Skin epidermis (tissue), 12 donors: ENCODE measurements at regions not wholly inside any gene's neighbourhood (a gene's known extent, or its start where the extent isn't known, plus 50 kb on each side); places are given as distances from the start of the nearest gene placed in this dataset.
A peak's percentile ranks its signal among the peaks of the same experiment; 100 is the strongest.

ENCODE experiments used
- H3K27ac ChIP-seq, 21 experiments: fragments of 200-600 bp; sonication (generic) in 11 of 21; one replicate each; pipeline ENCODE4 v1.5.0; 2020; ENCODE audit warnings: mild to moderate bottlenecking in 3 of 21, inconsistent platforms in 2 of 21, moderate library complexity in 2 of 21
- H3K4me3 ChIP-seq, 7 experiments: fragments of 200-600 bp; sonication (generic) in 2 of 7; one replicate each; pipeline ENCODE4 v1.5.0; 2020; ENCODE audit warnings: inconsistent platforms in 2 of 7, mild to moderate bottlenecking in 2 of 7, moderate library complexity in 1 of 7

DNA sequence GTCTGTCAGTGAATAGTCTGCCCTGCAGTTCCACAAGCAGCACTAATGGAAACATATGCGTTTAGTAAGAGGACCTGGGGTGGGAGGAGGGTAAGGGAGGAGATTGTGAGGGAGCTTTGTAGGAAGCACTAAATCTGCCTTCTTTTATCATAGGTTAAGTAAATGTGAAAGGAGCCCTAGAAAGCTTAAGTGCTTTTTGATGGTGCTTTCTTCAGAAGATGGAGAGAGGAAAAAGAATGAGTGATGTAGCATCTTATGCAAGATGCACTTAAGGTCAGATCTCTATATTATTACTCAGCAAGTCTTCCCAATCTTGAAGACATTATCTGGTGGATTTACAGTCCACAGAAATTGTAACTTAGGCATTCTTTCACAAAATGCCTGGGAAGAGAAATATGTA, 322.7 kb downstream of the PDHA2 start:
- no peak overlapping the region for H3K4me3 ChIP-seq
- peak overlapping the region in 1 of 21 experiments; percentile 16 for H3K27ac ChIP-seq

DNA sequence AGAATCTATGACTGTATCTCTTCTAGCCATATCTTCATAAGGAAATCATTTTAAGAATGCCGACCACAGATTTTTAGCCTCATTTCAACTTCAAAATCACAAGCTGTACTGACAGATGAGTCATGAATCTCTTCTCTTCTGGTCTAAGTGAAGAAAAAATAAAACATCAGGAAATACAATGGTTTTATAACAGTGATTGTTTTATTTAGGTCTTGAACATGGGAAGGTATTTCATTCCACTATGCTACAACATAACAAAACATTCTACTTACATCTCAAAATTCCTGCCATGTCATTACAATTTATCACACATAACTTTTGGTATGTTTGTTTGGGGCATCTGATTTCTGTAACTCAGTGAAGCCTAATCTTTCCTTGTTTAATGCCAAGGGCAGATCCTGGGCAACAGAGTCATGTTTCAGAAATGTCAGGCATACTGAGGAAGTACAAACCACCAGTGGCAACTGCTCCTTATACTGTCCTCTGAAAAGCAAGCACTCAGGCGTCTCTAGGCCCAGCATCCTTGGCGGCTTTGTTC, 325.0 kb downstream of the PDHA2 start:
- no peak overlapping the region for H3K4me3 ChIP-seq
- H3K27ac ChIP-seq, result peak overlapping the region in 1 of 21 experiments; percentile 4

DNA sequence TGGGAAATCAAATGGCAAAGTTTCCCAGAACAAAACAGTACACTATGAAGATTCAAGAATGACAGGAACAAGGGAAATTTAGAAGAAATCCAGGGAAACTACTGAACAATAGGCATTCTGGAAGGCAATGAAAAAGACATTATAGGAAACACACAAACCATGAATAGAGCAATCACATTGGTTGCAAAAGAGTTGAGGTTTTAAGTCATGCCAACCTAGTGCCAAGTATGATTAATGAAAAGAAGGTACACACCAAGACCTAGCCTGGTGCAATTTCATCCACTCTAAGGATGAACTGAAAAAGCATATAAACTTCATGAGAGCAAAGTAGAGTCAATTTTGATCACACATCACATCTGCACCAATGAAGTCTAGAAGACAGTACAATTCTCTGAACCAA, 326.9 kb downstream of the PDHA2 start:
- Histone ChIP-seq H3K4me3 (no peak overlapping the region), H3K27ac (no peak overlapping the region)

DNA sequence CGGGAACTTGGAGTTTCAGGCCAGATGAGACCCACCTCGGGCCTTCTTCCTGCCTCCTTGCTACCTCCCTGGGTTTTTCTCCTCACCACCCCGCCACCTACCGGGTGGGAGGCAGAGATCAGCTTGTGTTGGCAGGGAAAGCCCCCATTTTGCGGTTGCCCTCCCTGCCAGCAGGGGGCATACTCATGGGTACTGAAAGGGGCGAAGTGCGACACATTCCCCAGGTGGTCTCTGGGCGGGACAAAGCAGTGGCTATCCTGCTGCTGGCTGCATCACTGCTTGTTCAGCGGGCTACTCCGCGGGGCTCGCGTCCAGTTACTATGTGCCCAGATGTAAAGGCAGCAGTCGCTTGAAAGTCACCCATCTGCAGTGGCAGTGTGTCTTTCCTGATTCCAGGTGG, 330.3 kb downstream of the PDHA2 start:
- Histone ChIP-seq H3K4me3 (no peak overlapping the region), H3K27ac (no peak overlapping the region)

DNA sequence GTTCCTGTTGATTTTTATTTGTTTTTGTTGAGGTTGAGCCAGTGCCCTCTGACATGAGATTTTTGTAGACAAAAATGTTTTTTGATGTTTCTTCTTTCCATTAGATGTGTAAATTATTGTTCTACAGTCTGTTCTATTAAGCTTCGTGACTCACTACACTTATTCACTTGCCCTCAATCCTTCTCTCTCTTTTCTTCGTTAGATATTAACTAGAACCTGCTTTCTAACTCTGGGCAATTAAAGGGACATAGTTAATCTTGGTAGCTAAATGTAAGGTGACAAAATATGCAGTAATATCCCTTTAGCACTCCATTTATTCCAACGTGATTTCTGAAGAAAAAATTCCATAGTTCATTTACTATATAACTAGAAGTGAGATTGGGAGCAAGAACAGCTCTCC, 333.9 kb downstream of the PDHA2 start:
- H3K4me3 ChIP-seq, result no peak overlapping the region
- H3K27ac ChIP-seq, result no peak overlapping the region

DNA sequence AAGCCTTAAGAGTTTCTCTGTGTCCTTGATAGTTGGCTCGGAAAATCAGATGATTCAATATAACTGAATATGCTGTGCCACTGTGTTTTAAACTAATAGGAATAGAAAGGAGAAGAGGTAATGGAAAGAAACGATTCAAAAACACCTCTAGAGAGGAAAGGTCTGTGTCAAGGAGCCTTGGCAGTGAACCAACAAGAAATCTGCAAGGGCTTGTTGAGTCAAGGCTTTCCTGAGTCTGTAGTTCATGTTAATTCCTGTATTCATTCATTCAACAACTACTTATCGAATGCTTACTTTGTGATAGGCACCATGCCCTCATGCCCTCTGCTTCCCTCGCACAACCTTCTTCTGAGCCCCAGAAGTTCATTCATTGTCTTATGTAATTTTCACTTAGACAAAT, 336.0 kb downstream of the PDHA2 start:
- Histone ChIP-seq H3K27ac (no peak overlapping the region), H3K4me3 (no peak overlapping the region)

DNA sequence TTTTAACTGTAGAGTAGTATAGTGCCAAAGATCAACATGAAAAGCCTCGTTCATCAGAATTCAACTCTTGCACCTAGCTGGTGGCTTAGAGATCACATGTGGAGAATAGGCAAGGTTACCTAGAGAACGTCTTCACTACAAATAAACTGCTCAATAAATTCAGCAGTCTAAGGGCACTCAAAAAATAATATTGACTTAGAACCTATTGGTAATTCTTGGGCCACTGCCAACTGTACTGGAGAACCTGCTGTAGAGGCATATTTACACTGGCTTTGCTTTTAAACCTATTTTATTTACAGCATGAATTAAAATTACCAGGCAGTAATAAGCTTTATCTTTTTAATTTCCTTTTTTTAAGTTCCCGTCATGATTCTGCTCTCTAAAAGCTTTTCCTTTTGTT, 343.7 kb downstream of the PDHA2 start:
- H3K4me3 ChIP-seq, result no peak overlapping the region
- no peak overlapping the region for H3K27ac ChIP-seq

DNA sequence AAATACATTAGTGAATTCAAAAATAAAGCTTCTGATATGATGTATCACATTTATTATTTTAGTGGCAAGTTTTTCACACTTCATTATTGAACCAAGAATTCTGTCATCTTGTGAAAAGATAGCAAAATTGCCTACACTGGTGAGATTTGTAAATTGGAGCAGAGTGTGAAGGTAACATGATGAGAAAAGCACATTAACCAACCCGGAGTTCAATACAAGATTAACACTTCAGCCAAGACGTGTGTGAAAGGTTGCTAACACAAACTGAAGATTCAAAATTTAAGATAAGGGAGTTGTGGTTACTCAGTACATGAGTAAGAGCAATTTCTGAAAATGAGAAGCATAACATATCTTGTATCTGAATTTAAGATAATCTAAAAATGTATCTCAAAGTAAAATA, 346.7 kb downstream of the PDHA2 start:
- Histone ChIP-seq H3K27ac (no peak overlapping the region), H3K4me3 (no peak overlapping the region)

DNA sequence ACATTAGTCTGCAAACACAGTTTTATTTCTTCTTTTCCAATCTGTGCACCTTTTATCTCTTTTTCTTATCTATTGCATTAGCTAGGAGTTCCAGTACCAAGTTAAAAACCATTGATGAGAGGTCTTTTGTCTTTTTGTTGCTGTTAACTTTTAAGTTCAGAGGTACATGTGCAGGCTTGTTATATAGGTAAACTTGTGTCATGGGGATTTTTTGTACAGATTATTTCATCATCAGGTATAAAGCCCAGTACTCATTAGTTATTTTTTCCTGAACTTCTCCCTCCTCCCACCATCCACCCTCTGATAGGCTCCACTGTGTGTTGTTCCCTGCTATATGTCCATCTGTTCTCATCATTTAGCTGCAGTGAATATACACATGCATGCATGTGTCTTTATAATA, 349.9 kb downstream of the PDHA2 start:
- no peak overlapping the region for H3K27ac ChIP-seq
- no peak overlapping the region for H3K4me3 ChIP-seq

DNA sequence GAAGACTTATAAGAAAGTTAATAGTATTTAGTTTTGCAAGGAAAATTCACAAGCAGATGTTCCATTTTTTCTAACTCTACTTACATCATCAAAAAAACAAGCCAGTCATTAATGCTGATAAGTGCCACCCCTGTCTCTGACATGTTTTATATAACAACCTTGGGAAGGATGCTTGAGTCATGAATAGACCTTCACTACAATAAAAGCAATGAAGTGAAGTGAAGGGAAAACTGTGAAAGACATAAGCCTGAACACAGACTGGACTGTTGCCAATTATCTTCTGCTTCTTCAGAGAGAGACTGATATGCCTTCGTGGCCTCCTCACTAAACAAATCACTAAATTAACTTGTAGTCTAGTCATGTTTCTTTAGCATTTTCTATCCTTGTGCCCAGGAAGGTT, 353.2 kb downstream of the PDHA2 start:
- no peak overlapping the region for H3K4me3 ChIP-seq
- H3K27ac ChIP-seq, result no peak overlapping the region

DNA sequence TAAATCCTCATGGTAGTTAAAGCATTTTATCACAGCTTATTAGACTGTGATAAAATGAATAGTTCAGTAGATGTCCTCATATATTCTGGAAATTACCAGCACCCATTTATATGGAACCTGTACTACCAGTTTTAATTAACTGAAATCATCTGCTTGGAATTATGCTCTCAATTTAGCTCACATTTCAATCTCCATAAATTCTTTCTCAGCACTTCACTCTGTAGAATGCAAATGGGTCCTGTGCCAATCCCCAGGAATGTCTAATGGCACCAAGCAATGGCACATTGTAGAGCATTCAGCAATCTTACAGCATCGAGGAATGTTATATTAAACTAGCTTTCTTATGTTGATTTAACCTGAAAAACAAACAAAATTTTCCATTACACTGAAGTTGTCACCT, 355.1 kb downstream of the PDHA2 start:
- no peak overlapping the region for H3K4me3 ChIP-seq
- H3K27ac ChIP-seq, result no peak overlapping the region

DNA sequence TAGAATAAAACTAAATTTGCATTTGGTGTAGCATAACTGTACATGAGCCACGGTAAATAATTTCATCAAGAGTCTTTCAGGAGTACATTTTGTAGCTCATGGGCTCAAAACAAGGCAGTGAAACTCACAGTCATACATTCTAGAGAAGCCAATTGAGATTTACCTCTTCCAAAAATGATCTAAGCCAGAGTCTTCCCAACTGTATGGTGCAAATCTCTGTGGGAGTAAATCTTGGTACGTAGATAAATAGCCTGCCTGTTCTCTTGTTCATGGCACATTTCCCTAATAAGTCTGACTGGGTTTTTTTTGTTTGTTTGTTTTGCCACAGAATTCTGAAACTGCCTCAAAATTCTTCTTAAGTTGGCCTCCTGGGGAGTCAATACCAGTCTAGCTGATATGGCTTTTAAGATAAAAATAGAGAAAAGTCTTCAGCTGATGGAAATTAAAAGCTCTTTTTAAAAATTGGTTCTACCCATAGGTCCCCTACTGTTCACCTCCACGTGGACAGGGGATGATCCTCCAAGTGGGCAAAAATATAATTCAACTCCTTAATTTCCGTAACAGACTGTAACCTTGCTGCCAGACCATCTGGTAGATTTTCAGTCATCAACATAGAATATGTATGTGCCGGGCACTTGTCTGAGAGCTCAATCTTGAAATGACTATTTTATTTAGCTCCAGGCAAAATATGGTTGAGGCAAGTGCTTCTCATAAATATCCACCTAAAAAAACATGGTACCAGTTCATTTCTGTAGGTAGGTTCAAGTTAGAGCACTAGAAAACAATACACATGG, 365.4 kb downstream of the PDHA2 start:
- H3K4me3 ChIP-seq, result no peak overlapping the region
- H3K27ac ChIP-seq, result no peak overlapping the region

DNA sequence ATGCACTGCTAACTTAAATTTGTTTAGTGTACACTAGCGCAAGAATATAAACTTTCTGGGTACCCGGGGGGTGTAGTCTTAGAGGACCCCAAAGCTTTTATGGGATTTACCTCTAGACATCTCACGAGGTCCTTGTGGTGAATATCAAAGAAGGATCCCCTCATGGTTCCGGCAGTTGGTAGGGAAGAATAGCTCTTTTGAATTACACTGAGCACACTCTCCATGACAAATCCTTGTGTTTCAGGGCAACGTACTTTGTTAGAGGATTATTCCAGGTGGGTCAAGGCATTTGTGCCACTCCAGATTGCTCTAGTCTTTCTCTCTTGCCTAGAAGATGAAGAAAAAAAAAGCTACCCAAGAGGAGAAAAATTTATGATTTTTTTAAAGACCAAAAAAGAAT, 387.6 kb downstream of the PDHA2 start:
- Histone ChIP-seq H3K27ac (no peak overlapping the region), H3K4me3 (no peak overlapping the region)

DNA sequence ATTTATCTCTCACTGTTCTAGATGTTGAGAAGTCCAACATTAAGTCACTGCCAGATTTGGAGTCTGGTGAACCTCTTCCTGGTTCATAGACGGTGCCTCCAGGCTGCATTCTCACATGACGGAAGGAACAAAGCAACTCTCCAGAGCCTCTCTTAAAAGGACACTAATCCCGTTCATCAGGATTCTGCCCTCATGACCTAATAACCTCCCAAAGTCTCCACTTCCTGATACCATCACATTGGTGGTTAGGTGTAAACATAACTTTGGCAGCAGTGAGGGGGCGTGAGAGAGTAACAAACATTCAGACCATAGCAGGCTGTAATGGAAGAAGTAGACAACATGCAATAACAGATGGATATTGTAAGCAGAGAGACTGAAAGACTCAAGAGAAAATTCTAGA, 388.6 kb downstream of the PDHA2 start:
- H3K4me3 ChIP-seq, result no peak overlapping the region
- no peak overlapping the region for H3K27ac ChIP-seq

DNA sequence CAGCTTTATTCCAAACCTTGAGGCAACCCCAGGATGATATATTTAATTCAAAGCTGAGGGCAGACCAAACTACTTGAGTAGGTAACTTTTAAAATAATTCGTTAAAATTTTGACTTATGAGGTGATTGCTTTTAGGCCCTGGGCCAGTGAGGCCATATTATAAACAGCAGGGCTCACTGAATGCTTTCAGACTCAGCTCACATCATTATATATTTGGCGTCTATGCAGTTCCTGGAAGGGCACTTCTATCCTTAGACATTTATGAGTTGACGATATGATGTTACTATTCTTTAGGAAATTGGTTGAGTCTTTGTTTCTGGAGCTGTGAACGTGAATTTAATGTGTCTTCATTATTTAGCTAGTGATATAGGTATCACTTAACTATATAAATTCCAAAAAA, 400.1 kb downstream of the PDHA2 start:
- Histone ChIP-seq H3K4me3 (no peak overlapping the region), H3K27ac (no peak overlapping the region)

DNA sequence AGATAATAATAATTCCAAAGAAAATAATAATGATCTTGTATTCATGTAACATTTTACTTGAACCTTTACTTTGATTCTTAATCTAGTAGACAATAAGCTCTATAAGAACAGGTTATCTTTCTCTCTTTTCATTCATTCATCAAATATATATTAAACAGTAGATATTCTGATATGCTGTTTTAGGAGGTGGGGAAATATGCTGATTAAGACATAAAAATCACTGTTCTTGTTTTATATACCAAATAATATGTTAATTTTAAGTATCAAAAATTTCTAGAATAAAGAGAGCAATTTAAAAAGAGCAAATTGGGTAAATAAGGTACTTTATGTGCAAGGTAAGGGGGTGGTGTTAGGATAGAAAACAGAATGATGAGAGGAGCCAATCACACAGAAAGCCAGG, 401.9 kb downstream of the PDHA2 start:
- Histone ChIP-seq H3K4me3 (no peak overlapping the region), H3K27ac (no peak overlapping the region)

DNA sequence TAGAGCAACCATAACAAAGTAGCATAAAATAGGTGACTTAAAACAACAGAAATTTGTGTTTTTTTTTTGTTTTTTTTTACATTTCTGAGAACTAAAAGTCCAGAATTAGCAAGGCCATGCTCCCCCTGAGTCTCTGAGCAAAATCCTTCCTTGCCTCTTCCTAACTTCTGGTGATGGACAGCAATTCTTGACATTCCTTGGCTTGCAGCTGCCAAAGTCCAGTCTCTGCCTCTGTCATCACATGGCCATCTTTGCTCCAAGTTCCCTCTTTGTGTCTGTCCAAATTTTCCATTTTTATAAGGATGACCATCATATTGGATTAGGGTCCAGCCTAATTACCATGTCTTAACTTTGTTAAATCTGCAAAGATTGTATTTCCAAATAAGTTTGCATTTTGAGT, 407.2 kb downstream of the PDHA2 start:
- H3K4me3 ChIP-seq, result no peak overlapping the region
- H3K27ac ChIP-seq, result no peak overlapping the region

DNA sequence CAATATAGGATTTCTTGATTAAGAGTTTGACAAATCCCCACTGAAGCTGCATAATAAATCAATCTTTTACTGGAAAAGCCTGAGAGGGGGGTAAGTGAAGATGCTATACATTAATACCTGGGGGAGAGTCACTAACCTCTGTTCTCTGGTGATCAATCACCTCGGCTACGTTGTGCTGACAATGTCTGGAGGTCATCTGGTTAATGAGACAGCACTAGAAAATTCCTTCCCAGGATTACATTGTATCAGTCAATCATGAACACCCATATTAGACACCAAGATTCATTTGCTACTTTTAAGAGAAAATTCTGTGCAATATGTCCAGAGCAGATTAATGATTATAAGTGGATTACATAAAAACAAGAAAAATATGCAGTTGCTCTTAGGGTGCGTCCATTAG, 408.3 kb downstream of the PDHA2 start:
- no peak overlapping the region for H3K4me3 ChIP-seq
- H3K27ac ChIP-seq, result no peak overlapping the region

DNA sequence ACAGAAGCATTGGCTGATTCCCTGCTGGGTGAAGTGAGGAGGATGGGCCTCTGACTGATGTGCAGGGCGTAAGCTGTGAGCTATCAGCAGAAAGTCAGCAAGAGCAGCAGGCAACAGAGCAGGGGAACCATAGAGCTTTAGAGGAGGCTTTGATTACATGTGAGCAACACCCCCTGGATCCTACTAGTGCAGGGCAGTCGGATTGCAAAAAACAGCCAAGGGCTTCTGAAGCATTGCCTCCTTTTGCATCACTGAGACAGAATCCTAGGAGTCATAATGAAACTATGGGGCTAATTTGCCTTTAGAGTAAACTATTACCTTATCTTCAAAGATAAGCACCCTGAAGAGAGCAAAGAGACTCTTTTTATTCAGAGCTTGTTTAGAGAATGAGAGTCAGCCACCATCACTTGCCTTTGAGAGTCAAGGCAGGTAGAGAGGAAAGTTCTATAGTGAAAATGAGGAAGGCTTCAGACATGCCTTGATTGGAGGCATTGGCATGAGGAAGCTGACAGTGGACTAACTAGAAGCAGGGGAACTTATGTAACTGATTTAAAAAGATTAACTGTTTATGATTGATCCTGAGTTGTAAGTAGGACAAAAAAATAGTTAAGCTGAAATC, 420.3 kb downstream of the PDHA2 start:
- H3K4me3 ChIP-seq, result no peak overlapping the region
- H3K27ac ChIP-seq, result no peak overlapping the region

DNA sequence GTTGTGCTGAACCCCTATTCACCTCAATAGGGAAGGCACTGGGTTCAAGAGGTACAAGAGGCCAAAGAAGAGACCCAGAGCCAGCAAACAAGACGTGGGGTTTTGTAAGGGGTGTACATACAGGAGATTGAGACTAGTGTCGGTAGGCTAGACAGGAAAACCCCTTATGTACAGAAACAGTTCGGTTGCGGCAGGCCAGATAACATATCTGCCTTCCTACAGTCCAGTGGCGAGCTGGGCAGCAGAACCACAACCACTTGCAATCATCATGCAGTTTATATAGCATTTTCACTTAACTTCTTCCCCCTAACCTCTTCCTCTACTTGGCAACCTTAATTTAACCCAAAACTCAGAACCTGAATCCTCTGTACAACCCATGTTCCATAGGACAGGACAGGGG, 422.2 kb downstream of the PDHA2 start:
- H3K4me3 ChIP-seq, result no peak overlapping the region
- no peak overlapping the region for H3K27ac ChIP-seq

DNA sequence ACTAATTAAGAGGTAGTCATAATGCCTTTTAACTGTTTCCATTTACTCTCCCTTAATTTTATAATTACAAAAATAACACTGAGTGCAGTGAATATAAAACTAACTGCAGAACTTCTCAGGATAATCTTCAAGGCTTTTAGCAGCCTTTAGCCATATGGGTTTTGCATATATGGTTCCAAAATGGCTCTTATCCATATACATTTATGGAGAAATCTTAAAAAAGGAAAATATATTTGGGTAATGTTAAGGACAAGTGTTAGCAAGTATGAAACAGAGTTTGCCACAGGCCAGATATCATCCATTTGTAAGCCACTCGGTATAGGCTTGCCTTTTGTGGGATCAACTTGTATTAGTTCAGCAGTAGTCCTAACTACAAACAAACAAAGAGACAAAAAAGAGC, 423.4 kb downstream of the PDHA2 start:
- no peak overlapping the region for H3K27ac ChIP-seq

More for the DNA sequence above, 423.4 kb downstream of the PDHA2 start:
- no peak overlapping the region for H3K4me3 ChIP-seq
